ENCODE measurements at regions not wholly inside any gene's neighbourhood (a gene's known extent, or its start where the extent isn't known, plus 50 kb on each side); places are given as distances from the start of the nearest gene placed in this dataset.

- H4K91ac ChIP-seq (ENCODE audit: insufficient read length, low read depth, low read length) = no peak overlapping the region
- H2BK20ac ChIP-seq (ENCODE audit: low read depth, low read length, poor library complexity, severe bottlenecking) = no peak overlapping the region
- no peak for TF ChIP-seq CTCF (conservative IDR thresholded peaks at IDR 0.05)
- H3K4ac ChIP-seq (ENCODE audit: low read depth, low read length) = no peak overlapping the region
- no peak overlapping the region for H3K18ac ChIP-seq (ENCODE audit: insufficient read length, low read depth, low read length)
- no peaks in the 10 kb centered on the region; the same call in 1 of the 2 replicates for H3K27me3 ChIP-seq (ENCODE audit: insufficient read depth, low read length)
- H3K23ac ChIP-seq (ENCODE audit: insufficient read length, low read depth, low read length) = no peak overlapping the region
- no peak overlapping the region for H3K4me3 Mint-ChIP-seq
- peaks cover 21% of the 10 kb centered on the region for H3K27me3 Mint-ChIP-seq (ENCODE audit: low read depth)
- no peaks in the 10 kb centered on the region for H3K23me2 ChIP-seq (ENCODE audit: insufficient read length, low read depth, low read length, poor library complexity, severe bottlenecking)
- no peak overlapping the region for H4K5ac ChIP-seq (ENCODE audit: insufficient read length, low read depth, low read length)
- H3K4me1 Mint-ChIP-seq = peaks cover 28 to 35% of the 10 kb centered on the region in 2 experiments
- H3K4me2 ChIP-seq (ENCODE audit: insufficient read depth, insufficient read length, low read length) = no peak overlapping the region
- no peak overlapping the region for H3K14ac ChIP-seq (ENCODE audit: insufficient read depth, low read length)
- H3K27ac Mint-ChIP-seq = no peak overlapping the region
- H3K79me1 ChIP-seq (ENCODE audit: insufficient read depth, low read depth, low read length, poor library complexity, severe bottlenecking) = no peaks in the 10 kb centered on the region
- H3K27ac ChIP-seq (ENCODE audit: insufficient read length, low read depth, low read length) = no peak overlapping the region
- WGBS (ENCODE audit: extremely low coverage, insufficient read length, low lambda C conversion rate) = no CpG with 5 or more reads among the region's 3 CpGs
- H3K4me1 ChIP-seq (ENCODE audit: insufficient read depth, low read length) = peaks cover 6% of the 10 kb centered on the region; the same call in 1 of the 2 replicates
- H2BK15ac ChIP-seq (ENCODE audit: low read depth, low read length) = no peak overlapping the region
- H3K9me3 Mint-ChIP-seq = no peaks in the 10 kb centered on the region; a peak in 1 of 5 replicates
- no peak overlapping the region for H2AK5ac ChIP-seq (ENCODE audit: insufficient read length, low read length)
- no peaks in the 10 kb centered on the region for H4K20me1 ChIP-seq (ENCODE audit: control insufficient read depth, insufficient read depth, insufficient read length)
- H2BK5ac ChIP-seq (ENCODE audit: insufficient read length, low read length) = no peak overlapping the region
- no peaks in the 10 kb centered on the region for H3K9me3 ChIP-seq (ENCODE audit: control insufficient read depth, low read depth, low read length)
- DNase-seq = peak; percentile 15
- H3K79me2 ChIP-seq (ENCODE audit: insufficient read depth, low read length) = no peaks in the 10 kb centered on the region
- no peak overlapping the region for H4K8ac ChIP-seq (replicated peaks; ENCODE audit: insufficient read length, low read depth, low read length)
- H2AFZ ChIP-seq (ENCODE audit: low read length) = no peak overlapping the region
- no peaks in the 10 kb centered on the region for H3K36me3 Mint-ChIP-seq (ENCODE audit: insufficient read depth in 1 of 3, low read depth in 3 of 3)
- no peak overlapping the region for H3K9ac ChIP-seq (ENCODE audit: extremely low read depth, insufficient read length, low read length)
- no peak overlapping the region for H2BK12ac ChIP-seq (ENCODE audit: insufficient read length, low read depth, low read length)
- no peak overlapping the region for H2BK120ac ChIP-seq (ENCODE audit: low read depth, low read length, poor library complexity, severe bottlenecking)
- H3K56ac ChIP-seq (ENCODE audit: insufficient read length, low read depth, low read length) = no peak overlapping the region
- H3T11ph ChIP-seq (ENCODE audit: low read length) = no peak overlapping the region
These were observed 69.1 kb upstream of the B3GAT1 start for GRCh38 chr11:134481135-134481534.
